ENCODE measurements at regions not wholly inside any gene's neighbourhood (a gene's known extent, or its start where the extent isn't known, plus 50 kb on each side); places are given as distances from the start of the nearest gene placed in this dataset.

DNA sequence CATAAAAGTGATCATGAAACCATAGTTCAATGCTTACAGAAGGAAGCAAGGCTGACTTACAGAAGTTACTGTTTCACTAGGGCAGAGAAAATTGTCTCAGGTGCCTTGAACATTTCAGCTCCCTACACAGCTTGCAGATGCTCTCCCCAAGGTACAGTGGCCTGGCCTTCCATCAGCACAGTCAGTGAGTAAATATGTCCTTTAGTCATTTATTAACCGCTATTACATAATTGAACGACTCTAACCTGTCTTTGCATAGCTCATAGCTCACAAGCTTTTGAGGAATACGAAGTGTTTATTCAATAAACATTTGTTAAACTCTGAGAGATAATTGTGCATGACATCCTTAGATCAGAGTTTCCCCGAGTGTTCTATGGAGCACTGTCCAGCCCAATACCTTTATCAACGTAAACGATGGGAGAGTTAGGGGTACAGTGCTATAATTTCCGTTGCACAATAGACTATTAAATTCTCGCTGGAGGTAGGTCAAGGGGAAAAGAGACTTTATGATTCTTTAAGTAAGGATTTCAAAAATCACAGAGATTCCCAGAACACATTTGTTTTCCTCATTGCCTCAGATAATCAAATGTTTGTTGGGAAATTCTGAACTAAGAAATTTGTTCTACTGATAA is 677.8 kb downstream of the TSN start:
- H3K4me1 Mint-ChIP-seq (ENCODE audit: low read depth) = no peaks in the 10 kb centered on the region
- H3K36me3 Mint-ChIP-seq = no peaks in the 10 kb centered on the region
- H3K9me3 Mint-ChIP-seq (ENCODE audit: low read depth) = no peaks in the 10 kb centered on the region
- H3K27me3 Mint-ChIP-seq = no peaks in the 10 kb centered on the region
- no peak overlapping the region for H3K27ac Mint-ChIP-seq
- H3K4me3 Mint-ChIP-seq = no peak overlapping the region

DNA sequence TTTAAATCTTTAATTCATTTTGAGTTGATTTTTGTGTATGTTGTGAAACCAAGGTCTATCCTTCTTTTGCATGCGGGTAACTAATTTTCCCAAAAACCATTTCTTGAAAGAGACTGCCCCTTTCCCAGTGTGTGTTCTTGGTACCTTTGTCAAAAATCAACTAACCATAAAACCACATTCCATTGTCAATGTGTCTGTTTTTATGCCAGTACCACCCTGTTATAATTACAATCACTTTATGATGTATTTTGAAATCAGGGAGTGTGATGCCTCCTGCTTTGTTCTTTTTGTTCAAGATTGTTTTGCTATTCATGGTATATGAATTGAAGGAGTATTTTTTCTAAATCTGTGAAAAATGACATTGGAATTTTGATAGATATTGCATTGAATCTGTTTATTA is 689.6 kb downstream of the TSN start:
- Mint-ChIP-seq H3K27ac (no peak overlapping the region), H3K4me1 (ENCODE audit: low read depth) (no peaks in the 10 kb centered on the region), H3K9me3 (ENCODE audit: low read depth) (peaks cover 4% of the 10 kb centered on the region), H3K36me3 (no peaks in the 10 kb centered on the region), H3K4me3 (no peak overlapping the region), H3K27me3 (no peaks in the 10 kb centered on the region)

DNA sequence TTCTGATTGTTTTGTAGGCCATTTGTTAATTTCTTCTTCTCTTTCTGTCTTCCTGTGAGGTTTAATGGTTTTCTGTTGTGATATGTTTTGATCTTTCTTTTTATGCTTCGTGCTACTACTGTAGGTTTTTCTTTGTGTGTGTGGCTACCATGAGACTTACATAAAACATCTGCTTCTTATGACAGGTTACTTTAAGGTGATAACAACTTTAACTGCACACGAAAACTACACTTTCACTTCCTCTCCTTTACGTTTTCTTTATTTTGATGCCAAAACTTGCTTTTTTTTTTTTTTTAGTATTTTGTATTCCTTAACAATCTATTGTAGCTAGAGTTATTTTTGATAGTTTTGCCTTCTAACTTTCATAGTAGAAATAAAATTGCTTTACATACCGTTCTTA is 691.3 kb downstream of the TSN start:
- H3K4me1 Mint-ChIP-seq (ENCODE audit: low read depth) = no peaks in the 10 kb centered on the region
- H3K9me3 Mint-ChIP-seq (ENCODE audit: low read depth) = peaks cover 4% of the 10 kb centered on the region
- peaks cover 2% of the 10 kb centered on the region for H3K27me3 Mint-ChIP-seq
- no peak overlapping the region for H3K27ac Mint-ChIP-seq
- H3K4me3 Mint-ChIP-seq = no peak overlapping the region
- no peaks in the 10 kb centered on the region for H3K36me3 Mint-ChIP-seq

DNA sequence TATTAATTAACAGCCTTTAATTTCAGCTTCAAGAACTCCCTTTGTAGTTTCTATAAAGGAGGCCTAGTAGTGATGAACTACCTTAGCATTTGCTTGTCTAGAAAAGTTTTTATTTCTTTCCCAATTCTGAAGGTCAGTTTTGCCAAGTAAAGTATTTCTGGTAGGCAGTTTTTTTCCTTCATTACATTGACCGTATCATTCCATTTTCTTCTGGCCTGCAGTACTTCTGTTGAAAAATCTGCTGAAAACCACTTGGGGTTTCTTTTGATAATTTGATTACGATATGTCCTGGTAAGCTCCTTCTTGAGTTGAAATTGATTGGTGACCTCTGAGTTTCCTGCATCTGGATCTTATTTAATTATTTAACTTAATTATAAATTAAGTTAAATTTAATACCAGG is 691.8 kb downstream of the TSN start:
- Mint-ChIP-seq H3K36me3 (no peaks in the 10 kb centered on the region), H3K27me3 (peaks cover 2% of the 10 kb centered on the region), H3K27ac (no peak overlapping the region), H3K9me3 (ENCODE audit: low read depth) (peaks cover 4% of the 10 kb centered on the region), H3K4me1 (ENCODE audit: low read depth) (no peaks in the 10 kb centered on the region), H3K4me3 (no peak overlapping the region)

DNA sequence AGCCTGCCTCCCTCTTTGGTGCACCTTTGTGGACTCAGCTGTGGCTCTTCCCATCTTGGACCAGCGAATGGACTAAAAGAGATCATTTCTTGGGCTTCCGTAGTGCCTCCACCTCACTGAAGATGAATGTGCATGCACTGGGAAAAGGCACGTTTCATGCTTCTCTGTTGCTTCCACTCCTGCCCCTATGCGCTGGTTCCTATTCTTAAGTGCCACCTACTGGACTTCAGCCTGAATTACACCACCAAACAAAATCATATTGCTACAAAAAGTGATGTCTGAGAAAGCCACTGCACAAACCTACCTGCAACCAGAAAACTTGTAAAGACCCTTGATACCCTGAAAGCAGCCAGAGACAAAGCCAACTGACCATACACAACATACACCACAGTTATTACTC is 695.6 kb downstream of the TSN start:
- peaks cover 2% of the 10 kb centered on the region for H3K36me3 Mint-ChIP-seq
- no peak overlapping the region for H3K27ac Mint-ChIP-seq
- no peak overlapping the region for H3K4me3 Mint-ChIP-seq
- peaks cover 2% of the 10 kb centered on the region for H3K27me3 Mint-ChIP-seq
- peaks cover 14% of the 10 kb centered on the region for H3K9me3 Mint-ChIP-seq (ENCODE audit: low read depth)
- H3K4me1 Mint-ChIP-seq (ENCODE audit: low read depth) = no peaks in the 10 kb centered on the region

DNA sequence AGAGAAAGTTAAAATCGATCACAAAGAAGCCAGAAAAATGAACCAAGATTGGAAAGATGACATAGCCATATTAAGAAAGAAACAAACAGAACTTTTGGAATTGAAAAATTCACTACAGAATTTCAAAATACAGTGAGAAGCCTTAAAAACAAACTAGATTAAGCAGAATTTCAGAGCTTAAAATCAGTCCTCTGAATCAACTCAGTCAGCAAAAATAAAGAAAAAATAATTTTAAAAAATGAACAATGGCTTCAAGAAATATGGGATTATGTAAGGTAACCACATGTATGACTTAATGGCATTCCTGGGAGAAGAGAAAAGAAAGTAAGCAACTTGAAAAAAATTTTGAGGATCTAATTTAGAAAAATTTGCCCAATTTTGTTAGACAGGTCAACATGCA is 696.2 kb downstream of the TSN start:
- Mint-ChIP-seq H3K4me1 (ENCODE audit: low read depth) (no peaks in the 10 kb centered on the region), H3K36me3 (peaks cover 2% of the 10 kb centered on the region), H3K4me3 (no peak overlapping the region), H3K27ac (no peak overlapping the region), H3K27me3 (peaks cover 2% of the 10 kb centered on the region), H3K9me3 (ENCODE audit: low read depth) (peaks cover 17% of the 10 kb centered on the region)

DNA sequence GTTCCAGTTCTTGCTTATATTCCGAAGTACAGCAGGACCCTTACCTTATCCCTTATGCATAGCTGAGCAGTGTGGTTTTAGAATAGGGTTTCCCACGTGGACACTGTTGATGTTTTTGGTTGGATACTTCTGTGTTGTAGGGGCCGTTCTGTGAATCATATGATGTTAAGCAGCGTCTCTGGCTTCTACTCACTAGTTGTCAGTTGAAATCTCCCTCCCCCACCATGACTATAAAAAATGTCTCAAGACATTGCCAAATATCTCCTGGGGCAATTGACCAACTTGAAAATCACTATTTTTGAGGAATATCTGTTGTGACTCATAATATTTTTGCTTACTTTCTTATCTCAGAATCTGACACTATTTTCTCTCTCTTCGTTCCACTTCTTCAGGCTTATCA is 713.7 kb downstream of the TSN start:
- Mint-ChIP-seq H3K27ac (no peak overlapping the region), H3K36me3 (no peaks in the 10 kb centered on the region), H3K4me3 (no peak overlapping the region), H3K4me1 (ENCODE audit: low read depth) (no peaks in the 10 kb centered on the region), H3K27me3 (no peaks in the 10 kb centered on the region), H3K9me3 (ENCODE audit: low read depth) (peaks cover 6% of the 10 kb centered on the region)

DNA sequence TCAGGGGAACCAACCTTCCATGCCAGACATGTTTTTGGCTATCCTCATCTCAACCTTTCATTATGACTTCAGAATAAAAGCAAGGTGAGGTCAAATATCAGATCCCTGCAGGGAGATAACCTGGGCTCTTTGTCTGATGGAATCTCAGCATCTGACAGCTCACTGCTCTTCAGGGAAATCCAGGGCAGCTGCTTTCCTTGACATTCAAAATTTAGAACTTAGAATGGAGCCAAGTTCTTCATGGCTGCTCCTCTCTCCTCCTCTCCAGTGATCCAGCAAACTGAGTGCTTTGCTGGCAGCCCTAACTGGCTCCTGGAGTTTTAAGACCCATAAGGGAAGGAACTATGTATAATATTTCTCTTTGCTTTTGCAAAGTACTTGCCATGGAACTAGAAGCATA is 716.3 kb downstream of the TSN start:
- Mint-ChIP-seq H3K4me3 (no peak overlapping the region), H3K27ac (no peak overlapping the region), H3K27me3 (no peaks in the 10 kb centered on the region), H3K36me3 (no peaks in the 10 kb centered on the region), H3K4me1 (ENCODE audit: low read depth) (no peaks in the 10 kb centered on the region), H3K9me3 (ENCODE audit: low read depth) (peaks cover 6% of the 10 kb centered on the region)

DNA sequence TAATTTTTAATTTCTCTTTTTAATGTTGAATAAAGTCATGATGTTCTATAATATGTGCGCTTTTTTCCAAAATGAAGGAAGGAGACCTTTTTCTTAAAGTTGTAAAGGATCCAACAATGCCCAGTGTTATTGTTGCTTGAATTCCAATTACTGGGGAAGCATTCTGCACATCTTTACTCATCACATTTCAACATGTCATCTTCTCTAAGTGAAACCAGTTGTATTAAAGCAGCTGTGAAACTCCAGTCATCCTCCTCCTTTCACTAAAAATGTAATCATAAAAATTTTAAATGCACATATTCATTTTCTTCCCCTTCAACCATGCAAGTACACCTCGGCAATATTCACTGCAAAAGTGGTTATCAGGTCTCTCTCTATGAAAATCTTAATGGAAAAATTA is 722.7 kb downstream of the TSN start:
- H3K4me1 Mint-ChIP-seq (ENCODE audit: low read depth) = no peaks in the 10 kb centered on the region
- no peaks in the 10 kb centered on the region for H3K27me3 Mint-ChIP-seq
- no peak overlapping the region for H3K4me3 Mint-ChIP-seq
- no peak overlapping the region for H3K27ac Mint-ChIP-seq
- H3K9me3 Mint-ChIP-seq (ENCODE audit: low read depth) = peaks cover 6% of the 10 kb centered on the region
- no peaks in the 10 kb centered on the region for H3K36me3 Mint-ChIP-seq

DNA sequence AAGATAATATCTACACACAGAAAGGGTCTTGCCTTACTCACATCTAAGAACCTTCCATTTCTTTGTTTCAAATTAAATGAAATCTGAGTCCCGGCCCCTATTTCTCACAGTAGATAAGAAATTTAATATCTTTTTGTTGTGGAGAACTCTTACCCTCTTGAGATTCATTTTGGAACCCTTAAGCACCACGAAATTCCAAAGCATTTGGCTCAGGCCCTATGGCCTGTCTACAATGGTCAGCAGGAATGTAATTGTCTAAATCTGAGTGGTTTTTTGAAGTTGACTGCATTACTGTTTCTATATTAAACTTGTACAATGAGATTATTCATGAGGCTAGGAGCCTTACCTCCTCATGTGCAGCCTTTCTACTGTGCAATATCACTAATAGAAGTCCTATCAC is 723.3 kb downstream of the TSN start:
- H3K27me3 Mint-ChIP-seq = no peaks in the 10 kb centered on the region
- no peak overlapping the region for H3K27ac Mint-ChIP-seq
- H3K4me1 Mint-ChIP-seq (ENCODE audit: low read depth) = no peaks in the 10 kb centered on the region
- no peak overlapping the region for H3K4me3 Mint-ChIP-seq
- peaks cover 6% of the 10 kb centered on the region for H3K9me3 Mint-ChIP-seq (ENCODE audit: low read depth)
- H3K36me3 Mint-ChIP-seq = no peaks in the 10 kb centered on the region

DNA sequence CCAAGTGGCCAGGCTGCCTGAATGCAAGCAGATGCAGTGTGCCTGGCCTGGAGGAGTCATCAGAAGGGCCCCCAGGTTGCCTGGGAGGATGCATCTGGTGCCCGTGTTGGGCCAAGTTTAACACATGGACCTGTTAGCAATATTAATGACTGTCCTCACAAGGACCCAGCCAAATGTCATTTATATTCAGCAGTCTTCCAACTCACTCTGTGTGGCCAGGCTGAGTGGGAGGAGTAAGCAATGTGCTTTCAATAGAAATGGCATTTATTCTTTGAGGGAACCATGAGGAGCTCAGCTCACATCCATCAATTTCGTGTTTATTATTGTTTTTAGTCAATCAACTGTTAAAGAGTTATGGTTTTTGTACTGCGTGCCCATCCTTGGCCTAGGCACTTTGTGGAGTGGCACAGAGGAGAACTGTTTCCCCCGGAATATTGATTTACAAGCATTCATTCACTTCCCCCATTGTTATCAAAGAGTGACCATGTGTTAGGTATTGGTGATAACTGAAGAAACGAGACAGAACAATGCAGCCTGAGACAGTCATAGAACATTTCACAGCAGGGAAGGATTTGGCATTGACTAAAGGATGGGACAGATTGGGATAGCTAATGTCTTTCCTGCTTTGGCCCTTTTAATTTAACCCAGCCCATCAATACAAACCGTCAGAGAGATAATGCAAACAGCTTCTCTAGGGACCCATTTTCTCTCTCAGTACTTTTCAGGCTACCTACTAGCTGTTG is 725.2 kb downstream of the TSN start:
- Mint-ChIP-seq H3K36me3 (no peaks in the 10 kb centered on the region), H3K27me3 (no peaks in the 10 kb centered on the region), H3K27ac (no peak overlapping the region), H3K4me1 (ENCODE audit: low read depth) (no peaks in the 10 kb centered on the region), H3K9me3 (ENCODE audit: low read depth) (peaks cover 6% of the 10 kb centered on the region), H3K4me3 (no peak overlapping the region)

DNA sequence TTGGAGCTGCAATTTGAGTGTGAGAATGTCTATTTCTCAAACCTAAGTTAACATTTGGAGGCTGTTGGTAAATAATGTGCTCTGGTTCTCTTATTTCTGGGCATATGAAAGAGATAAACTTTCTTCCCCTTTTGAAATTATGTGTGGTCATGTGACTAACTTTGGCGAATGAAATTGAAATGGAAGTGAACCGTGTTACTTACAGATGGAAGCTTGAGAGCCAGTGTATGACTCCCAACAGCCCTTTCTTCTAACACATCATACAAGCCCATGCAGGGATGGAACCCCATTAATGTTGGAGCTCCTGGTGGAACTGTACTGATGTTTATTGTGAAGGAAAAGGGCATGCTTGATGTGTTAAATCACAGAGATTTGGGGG is 725.8 kb downstream of the TSN start:
- Mint-ChIP-seq H3K9me3 (ENCODE audit: low read depth) (peaks cover 6% of the 10 kb centered on the region), H3K4me1 (ENCODE audit: low read depth) (no peaks in the 10 kb centered on the region), H3K27ac (no peak overlapping the region), H3K36me3 (no peaks in the 10 kb centered on the region), H3K4me3 (no peak overlapping the region), H3K27me3 (no peaks in the 10 kb centered on the region)

DNA sequence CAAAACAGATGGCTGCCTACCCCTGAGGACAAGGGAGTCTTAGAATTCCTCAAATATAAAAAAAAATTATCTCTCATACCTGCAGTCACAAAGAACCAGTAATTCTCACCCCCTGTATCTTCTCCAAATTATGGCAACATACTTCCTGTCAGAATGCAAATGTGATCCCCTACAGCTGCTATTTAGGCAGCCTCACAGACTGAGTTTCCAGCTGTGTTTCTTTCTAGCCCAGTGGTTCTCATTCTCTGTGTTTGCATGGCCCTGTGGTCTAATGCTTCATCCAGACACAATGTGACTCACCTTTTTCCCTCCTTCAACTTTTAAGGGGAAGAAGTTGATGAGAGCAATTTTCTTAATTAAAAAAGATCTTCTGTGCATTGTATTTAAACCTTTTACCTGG is 726.3 kb downstream of the TSN start:
- H3K27me3 Mint-ChIP-seq = no peaks in the 10 kb centered on the region
- no peak overlapping the region for H3K4me3 Mint-ChIP-seq
- H3K4me1 Mint-ChIP-seq (ENCODE audit: low read depth) = no peaks in the 10 kb centered on the region
- H3K36me3 Mint-ChIP-seq = no peaks in the 10 kb centered on the region
- peaks cover 6% of the 10 kb centered on the region for H3K9me3 Mint-ChIP-seq (ENCODE audit: low read depth)
- H3K27ac Mint-ChIP-seq = no peak overlapping the region

DNA sequence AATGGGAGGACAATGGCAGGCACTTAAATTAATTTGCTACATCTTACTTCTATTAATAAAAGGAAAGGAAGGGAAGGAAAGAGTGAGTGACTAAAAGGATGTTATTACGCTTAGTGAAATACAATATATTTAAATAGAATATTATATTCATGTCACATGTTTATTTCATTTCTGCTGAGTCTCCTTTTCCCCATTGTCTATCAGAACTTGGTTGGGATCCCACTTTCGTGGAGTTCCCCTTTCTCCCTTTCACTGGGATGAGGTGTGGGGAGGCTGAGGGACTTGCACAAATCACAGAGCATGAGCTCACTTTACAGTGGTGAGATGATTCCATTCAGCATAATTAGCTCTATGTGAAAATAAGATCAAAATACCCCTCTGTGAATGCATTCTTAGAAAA is 730.6 kb downstream of the TSN start:
- H3K27ac Mint-ChIP-seq = no peak overlapping the region
- H3K27me3 Mint-ChIP-seq = no peaks in the 10 kb centered on the region
- H3K4me3 Mint-ChIP-seq = no peak overlapping the region
- H3K4me1 Mint-ChIP-seq (ENCODE audit: low read depth) = no peaks in the 10 kb centered on the region
- H3K36me3 Mint-ChIP-seq = no peaks in the 10 kb centered on the region
- peaks cover 11% of the 10 kb centered on the region for H3K9me3 Mint-ChIP-seq (ENCODE audit: low read depth)

DNA sequence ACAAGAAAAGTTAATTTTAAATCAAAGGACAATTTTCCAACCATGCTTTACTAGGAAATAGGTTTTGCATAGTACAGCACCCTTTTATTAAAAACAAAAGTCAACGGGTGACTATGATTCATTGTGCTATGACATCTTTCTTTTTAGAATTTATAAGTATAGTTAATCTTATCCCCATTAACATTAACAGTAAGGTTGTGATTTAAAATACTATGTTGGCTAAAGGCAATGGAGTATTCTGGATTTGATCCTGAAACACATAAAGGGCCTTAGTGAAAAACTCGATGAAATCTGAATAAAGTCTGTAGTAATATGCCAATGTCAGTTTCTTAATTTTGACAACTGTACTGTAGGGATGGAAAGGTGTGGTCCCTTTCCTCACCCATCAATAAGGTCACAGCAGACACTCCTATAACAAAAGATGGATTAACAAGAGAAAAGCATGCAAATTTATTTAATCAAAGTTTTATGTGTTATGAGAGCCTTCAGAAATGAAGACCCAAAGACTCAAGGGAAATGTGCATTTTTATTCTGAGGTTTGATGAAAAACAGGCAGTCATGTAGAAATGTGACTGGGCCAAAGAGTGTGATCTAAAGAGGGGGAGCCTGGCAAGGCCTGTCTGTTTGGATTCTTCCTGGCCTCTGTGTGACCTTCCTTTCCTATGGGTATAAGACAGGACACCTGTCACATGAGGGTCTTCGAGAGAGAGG is 731.4 kb downstream of the TSN start:
- Mint-ChIP-seq H3K27ac (no peak overlapping the region), H3K4me1 (ENCODE audit: low read depth) (no peaks in the 10 kb centered on the region), H3K9me3 (ENCODE audit: low read depth) (peaks cover 10% of the 10 kb centered on the region), H3K27me3 (no peaks in the 10 kb centered on the region), H3K4me3 (no peak overlapping the region), H3K36me3 (no peaks in the 10 kb centered on the region)
